HG03135 (cell line): ENCODE measurements at regions not wholly inside any gene's neighbourhood (a gene's known extent, or its start where the extent isn't known, plus 50 kb on each side); places are given as distances from the start of the nearest gene placed in this dataset.
"Not testable (repeated sequence)": the region's sequence is repeated elsewhere in the genome, so short reads cannot be mapped to it uniquely, and the experiment has no call there.

Experiments used
- ATAC-seq: cut with Tn5 transposase; IDR thresholded peaks from one replicate; pipeline ENCODE4 v1.9.1; 2021; ENCODE audit warnings: mild to moderate bottlenecking, moderate library complexity; ENCODE audit not compliant: unreplicated experiment

DNA sequence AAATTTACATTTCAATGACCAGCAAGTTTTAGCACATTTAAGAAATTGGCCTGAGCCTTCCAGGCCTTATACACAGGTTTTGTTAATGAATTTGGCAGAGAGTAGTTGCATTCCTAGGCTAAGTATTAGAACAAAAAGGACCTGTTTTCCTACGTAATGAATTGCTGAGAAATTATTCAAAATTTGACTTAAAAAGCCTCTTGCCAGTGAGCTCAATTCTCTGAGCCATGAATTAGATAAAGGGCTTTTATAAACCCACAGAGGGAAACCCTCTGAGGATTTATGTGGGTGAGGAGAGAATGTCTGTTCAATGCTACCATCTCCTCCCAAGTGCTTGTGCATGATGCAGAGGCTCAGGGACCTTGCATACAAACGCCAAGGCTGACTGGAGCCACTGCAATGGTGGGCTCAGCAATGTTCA is 94.5 kb upstream of the PELI2 start:
- no peak for ATAC-seq

GRCh38 chr14:56025191-56025590 is 93.0 kb upstream of the PELI2 start:
- no peak for ATAC-seq

- ATAC-seq, result no peak
These were observed 91.7 kb upstream of the PELI2 start for GRCh38 chr14:56026506-56026905.

DNA sequence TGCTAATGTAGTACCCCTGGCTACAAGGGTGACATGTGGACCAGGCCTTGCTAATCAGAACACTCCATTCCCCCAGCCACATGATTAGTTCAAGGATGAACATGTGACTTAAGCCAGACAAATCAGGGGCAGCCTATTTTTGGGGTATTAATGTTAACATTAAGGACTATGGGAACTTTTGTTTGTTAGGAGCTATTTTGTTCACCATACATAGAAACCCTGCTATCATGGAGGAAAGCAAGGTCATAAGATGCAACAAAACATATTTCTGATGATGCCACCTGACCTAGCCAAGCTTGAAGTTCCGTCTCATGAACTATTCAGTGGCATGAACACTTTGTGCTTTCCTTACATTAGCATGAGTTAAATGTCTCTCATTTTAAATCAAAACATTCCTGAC is 90.8 kb upstream of the PELI2 start:
- no peak for ATAC-seq

- no peak for ATAC-seq
These were observed 90.1 kb upstream of the PELI2 start for GRCh38 chr14:56027916-56028712.

GRCh38 chr14:56036353-56036752 is 81.9 kb upstream of the PELI2 start:
- no peak for ATAC-seq

- ATAC-seq, result no peak
These were observed 78.1 kb upstream of the PELI2 start for GRCh38 chr14:56040121-56040520.

GRCh38 chr14:56044196-56044595 is 74.0 kb upstream of the PELI2 start:
- ATAC-seq, result no peak

GRCh38 chr14:56046546-56046945 is 71.7 kb upstream of the PELI2 start:
- ATAC-seq, result no peak

DNA sequence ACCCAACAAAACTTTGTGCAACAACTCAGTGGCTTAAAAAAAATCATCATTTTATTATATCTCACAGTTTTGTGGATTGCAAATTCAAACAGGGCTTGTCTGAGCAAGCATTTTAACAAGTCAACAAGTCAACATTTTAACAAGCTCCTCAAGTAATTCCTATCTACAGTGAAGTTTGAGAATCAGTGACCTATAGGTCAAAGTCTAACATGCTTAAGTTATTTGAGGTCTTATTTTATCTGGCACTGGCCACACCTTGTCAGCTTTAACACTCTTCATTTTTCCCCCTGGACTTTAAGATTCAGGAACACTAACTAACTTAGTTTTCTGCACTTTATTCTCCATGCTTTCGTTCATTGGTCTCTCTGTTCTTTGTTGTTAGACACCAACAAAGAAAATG is 71.2 kb upstream of the PELI2 start:
- ATAC-seq, result no peak

DNA sequence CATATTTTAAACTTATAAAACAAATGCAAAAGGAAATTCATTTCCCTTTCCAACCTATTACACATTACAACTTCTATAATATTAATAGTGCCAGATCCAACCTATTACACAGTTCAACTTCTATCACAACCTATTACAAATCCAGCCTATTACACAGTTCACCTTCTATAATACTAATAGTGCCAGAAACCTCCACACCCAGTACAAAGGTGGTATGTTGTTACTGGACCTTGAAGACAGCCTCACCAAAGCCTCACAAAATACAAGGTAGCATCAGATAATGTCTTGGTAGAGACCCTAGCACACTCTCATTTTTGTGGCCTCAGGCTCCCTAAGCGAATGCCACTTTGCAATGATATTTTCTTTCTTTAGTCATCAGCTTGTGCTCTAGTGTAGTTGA is 68.7 kb upstream of the PELI2 start:
- ATAC-seq, result no peak

GRCh38 chr14:56055511-56055910 is 62.7 kb upstream of the PELI2 start:
- ATAC-seq, result no peak

DNA sequence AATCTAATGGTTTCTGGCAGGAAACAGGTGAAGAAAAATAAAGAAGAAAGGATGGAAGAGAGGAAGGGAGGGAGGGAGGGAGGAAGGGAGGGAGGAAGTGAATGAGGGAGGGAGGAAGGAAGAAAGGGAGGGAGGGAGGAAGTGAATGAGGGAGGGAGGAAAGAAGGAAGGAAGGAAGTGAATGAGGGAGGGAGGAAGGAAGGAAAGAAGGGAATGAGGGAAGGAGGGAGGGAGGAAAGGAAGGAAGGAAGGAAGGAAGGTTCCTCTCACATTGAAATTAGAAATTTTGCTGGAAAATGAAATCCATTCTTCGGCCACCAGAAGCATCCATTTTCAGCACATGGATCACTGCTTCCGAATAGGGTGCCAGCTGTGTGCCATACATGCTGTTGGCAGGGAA is 62.2 kb upstream of the PELI2 start:
- ATAC-seq, result no peak

DNA sequence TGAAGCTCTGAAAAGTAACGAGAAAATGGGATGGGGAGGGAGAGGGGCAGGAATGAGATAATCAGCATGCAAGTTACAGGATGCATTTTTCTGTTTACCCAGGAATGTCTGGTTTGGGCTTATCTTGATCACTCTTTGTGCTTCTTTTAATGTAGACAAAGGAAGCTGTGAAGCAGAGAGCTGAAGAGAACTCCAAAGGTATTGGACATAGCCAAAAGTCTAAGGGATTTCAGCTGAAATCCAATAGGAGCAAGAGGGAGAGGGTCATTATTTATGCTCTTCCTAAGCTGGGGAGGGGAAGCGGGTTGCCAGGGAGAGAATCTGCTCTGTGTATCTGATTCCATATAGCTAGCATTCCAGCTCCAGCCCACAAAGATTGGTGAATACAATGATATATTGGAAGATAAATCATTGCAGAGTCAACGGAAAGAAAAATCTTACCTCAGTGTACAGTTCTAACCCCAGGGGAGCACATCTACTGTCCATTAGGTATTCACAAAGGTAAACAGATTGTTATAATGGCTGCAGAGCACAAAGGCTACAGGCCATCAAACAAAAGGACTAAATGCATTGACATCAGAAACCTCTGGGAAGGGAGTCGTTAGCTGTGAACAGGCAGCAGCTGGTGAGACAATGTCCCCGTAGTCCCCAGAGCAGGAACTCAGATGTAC is 61.0 kb upstream of the PELI2 start:
- no peak for ATAC-seq

GRCh38 chr14:56057767-56058166 is 60.4 kb upstream of the PELI2 start:
- ATAC-seq, result no peak

DNA sequence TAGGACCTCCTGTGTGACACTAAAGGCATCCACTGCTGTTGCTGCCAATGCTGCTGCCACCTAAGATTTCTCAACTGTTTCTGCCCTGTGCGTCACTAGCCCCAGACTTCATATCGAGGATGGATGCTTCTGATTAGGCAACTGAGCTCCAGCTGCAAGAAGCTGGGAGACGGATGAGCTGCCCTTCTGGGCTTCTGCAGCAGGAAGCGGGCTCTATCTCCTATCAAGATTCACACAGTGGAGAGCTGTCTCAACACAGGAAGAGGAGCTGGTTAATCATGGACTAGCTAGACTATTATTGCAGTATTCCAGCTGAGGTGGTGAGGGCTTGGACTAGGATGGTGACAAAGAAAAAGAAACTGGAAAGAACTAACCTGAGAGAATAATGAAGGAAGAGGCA is 59.2 kb upstream of the PELI2 start:
- no peak for ATAC-seq

GRCh38 chr14:56061051-56061450 is 57.2 kb upstream of the PELI2 start:
- no peak for ATAC-seq

DNA sequence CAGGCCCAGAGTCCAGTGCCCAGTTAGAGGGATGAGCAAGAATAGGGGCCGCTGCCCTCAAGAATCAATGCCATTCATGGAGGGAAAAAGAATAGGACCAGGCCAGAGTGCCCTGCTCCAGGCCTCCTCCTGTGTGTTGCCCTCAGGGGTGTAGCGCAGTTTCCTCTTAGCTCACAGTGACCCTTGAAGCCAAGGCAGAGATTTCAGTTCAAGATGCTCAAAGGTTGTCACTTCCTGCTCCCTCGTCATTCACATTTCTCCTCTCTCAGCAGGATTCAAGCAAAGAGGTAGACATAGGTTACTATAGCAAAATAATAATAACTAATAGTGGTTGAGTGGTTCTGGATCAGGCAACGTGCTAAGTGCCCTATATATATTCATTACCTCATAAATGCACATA is 55.1 kb upstream of the PELI2 start:
- no peak for ATAC-seq

- no peak for ATAC-seq
These were observed 53.7 kb upstream of the PELI2 start for GRCh38 chr14:56064513-56064912.

- ATAC-seq, result not testable (repeated sequence)
These were observed 53.0 kb upstream of the PELI2 start for GRCh38 chr14:56065199-56065598.

DNA sequence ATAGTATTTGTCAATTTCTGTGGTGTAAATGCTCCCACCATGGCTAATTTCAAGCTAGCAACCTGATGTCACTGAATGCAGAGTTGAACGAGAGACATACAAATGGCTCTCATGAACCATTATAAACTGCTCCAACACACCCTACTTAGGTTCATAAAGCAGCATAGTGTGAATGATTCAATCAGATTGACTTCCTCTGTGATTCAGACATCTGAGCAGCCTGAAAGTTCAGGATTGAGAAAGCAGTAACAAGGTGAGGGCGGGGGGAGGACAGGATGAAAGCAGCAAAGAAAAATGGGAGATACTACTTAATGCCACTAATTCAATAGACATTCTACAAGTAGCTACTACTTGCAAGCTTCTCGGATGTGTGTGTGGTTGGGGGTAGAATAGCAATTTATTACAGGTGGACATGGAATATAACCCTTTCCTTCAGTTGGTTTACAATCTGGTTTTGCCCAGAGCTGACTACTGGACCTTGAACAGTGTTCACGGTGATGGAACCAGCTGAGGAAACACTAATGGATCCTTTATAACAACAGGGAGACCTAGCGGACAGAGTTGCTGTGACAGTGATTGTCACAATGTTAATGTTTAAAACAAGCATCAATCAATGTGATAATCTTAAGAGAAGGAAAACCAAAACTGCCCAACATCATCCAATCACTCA is 52.5 kb upstream of the PELI2 start:
- no peak for ATAC-seq
